GM21360 (cell line): ENCODE measurements at regions not wholly inside any gene's neighbourhood (a gene's known extent, or its start where the extent isn't known, plus 50 kb on each side); places are given as distances from the start of the nearest gene placed in this dataset.
"Not testable (repeated sequence)": the region's sequence is repeated elsewhere in the genome, so short reads cannot be mapped to it uniquely, and the experiment has no call there.

ENCODE experiments used
- ATAC-seq: cut with Tn5 transposase; IDR thresholded peaks from one replicate; pipeline ENCODE4 v1.9.1; 2021; ENCODE audit warnings: mild to moderate bottlenecking, moderate library complexity; ENCODE audit not compliant: unreplicated experiment

- ATAC-seq, result no peak
Measured at GRCh38 chr16:59500601-59501000, 766.5 kb upstream of the GOT2 start.

DNA sequence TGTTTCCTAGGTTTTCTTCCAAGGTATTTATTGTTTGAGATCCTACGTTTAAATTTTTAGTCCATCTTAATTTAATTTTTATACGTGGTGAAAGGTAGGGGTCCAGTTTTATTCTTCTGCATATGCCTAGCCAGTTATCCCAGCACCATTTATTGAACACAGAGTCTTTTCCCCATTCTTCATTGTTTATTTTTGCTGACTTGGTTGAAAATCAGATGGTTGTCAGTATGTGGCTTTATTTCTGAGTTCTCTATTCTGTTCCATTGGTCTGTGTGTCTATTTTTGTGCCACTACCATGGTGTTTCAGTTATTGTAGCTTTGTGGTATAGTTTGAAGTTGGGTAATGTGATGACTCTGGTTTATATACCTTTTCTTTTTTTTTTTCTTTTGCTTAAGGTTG, 753.0 kb upstream of the GOT2 start:
- ATAC-seq, result no peak

GRCh38 chr16:59484833-59485516, 750.9 kb upstream of the GOT2 start:
- ATAC-seq, result no peak

DNA sequence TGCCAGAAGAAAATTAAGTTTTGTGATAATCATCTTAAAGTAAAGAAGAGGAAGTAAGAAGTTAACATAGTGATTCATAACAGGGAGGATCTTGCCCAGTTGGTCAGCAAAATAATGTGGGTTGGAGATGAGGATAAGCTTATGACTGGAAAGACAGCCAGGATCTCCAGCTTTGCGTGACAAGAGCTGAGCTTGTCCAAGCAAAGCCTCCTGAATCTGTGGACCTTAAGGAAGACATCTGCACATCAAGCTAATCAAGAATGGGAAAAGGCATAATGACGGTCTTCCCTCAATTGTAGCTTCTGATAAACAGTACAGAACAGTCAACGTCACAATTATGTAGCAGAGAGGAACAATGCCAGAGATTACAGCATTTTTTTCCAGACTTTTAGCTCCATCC, 744.7 kb upstream of the GOT2 start:
- ATAC-seq, result no peak

- no peak for ATAC-seq
Measured at GRCh38 chr16:59470556-59470955, 736.4 kb upstream of the GOT2 start.

DNA sequence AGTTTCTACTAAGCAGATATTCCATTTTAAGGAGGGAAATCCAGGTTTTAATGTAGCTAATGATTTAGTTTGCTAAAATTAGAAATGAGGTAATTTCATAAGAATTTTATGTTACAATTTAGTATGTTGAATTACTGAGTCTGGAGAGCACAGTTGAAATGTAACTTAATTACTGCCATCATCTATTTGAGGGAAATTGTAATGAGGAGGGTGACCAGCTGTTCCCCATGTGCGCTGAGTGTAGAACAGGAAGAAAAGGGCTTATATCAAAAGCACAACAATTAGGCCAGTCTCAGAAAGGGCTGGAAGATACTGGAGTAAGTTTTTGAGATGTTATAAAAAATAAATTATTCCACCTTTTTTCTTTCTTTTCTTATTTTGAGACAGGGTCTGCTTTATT, 735.1 kb upstream of the GOT2 start:
- no peak for ATAC-seq

GRCh38 chr16:59463776-59464175, 729.7 kb upstream of the GOT2 start:
- no peak for ATAC-seq

GRCh38 chr16:59459806-59460205, 725.7 kb upstream of the GOT2 start:
- ATAC-seq, result no peak

DNA sequence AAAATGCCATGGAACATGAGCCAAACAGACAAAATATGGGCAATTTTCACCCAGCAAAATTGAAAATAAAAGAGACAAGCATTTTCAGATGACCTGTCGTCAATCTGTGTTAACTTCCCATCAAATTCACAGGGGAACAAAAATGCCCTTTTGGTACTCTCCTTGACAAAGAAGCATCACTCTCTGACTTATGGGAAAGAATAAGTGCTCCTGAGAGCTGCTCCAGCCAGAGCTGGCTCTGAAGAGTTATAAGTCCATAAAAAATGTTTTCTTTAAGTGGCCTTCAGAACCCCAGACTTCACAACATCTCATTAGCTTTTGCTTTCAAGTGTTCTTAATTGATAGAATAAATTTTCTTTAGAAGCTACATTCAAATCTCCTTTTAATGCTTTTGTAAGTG, 721.4 kb upstream of the GOT2 start:
- ATAC-seq, result no peak

DNA sequence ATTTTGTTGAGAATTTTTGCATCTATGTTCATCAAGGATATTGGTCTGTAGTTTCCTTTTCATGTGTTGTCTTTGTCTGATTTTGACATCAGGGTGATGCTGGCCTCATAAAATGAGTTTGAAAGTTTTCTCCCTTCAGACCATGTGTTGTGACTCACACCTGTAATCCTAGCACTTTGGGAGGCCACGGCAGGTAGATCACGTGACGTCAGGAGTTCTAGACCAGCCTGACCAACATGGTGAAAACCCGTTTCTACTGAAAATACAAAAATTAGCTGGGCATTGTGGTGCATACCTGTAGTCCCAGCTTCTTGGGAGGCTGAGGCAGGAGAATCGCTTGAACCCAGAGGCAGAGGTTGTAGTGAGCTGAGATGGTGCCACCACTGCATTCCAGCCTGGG, 716.4 kb upstream of the GOT2 start:
- not testable (repeated sequence) for ATAC-seq

DNA sequence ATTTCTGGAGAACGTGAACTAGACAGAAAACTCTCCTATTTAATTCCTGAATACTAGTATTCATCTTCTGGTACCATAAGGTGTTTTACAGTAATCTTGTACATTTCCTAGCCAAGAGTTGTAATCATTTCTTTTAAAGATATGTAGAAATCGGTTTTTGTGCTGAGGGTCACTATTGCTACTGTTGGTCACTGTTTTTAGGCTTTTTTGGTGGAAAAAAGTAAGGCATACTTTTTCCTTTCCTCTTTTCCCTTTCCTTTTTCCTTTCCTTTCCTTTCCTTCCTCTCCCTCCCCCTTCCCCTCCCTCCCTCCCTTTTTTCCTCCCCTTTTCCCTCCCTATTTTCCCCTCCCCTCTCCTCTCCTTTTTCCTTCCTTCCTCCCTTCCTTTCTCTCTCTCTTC, 706.4 kb upstream of the GOT2 start:
- no peak for ATAC-seq

- no peak for ATAC-seq
Measured at GRCh38 chr16:59432896-59433295, 698.8 kb upstream of the GOT2 start.

GRCh38 chr16:59432276-59432675, 698.2 kb upstream of the GOT2 start:
- no peak for ATAC-seq

DNA sequence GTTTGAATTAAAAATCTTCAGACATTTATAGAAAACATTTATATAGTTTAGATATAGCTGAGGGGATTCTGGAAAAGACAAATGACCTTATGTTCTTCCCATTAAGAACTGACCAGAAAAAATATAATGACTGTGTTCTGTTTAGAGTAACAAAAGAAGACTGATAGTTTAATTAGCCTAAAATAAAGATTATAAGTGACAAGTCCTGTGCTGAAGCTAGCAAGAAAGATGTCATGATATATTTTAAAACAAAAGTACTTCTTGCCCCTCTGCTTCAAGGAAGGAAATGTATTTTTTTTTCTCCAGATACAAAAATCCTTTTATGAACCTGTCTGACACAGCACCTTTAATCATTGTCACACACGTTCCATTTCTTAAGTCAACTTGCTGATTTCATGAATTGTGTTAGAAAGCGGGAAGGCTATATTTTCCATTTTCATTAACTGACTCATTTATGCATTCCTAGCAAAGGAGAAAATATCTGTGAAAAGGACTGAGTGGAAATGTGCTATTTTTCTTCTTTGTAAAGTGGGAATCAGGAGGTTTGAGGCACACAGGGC, 690.7 kb upstream of the GOT2 start:
- ATAC-seq, result no peak

DNA sequence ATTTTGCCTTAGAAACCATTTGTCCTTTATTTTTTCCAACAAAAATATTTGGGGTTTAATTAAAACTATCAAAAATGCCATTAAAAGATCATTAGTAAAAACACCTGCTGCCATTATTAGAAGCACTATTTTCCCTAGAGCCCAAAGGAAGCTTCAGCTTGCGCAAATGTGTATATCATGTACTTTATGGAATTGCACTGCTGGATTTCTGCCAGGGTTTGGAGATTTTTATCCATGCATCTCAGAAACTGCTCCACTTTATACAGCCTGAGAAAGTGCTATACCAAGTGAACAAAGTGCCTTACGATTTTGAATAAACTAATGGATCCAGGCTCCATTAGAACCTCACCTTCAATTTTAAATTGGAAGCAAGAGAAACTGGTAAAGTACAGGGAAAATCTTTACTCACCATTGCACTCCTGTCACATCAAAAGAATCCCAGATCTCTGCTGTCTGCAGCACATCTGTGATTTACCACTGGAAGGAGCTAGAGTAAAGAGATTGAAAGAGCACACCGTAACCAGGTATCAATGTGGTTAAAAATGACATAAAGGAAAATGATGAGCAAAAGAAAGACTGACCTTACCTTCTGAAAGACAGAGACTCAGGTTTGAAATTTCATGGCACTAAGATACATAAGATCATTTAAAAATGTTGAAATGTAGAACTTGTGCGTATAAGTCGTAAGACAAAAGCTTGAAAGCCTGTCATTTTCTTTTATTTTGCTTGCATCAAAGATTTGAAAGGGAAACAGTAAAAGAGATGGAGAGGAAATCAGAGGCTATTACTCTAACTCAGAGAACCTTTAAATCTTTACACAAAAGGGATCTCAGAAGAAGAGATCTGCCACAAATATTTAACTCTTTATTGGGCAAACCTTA, 678.1 kb upstream of the GOT2 start:
- no peak for ATAC-seq

DNA sequence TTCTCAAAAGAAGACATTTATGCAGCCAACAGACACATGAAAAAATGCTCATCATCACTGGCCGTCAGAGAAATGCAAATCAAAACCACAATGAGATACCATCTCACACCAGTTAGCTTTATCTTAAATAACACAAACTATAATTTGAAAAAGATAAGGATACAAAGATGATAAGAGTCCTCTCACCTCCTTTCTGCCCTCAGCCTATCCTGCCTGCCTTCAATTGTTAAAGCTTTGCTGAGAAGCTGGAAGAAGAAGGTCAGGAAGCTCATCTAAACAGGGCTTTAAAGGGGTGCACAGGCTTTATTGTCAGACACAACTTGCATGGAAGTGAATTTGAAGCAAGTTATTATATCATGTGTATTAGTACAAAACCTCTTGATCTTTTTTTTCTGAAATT, 676.3 kb upstream of the GOT2 start:
- ATAC-seq, result no peak

- ATAC-seq, result no peak
Measured at GRCh38 chr16:59405802-59406201, 671.7 kb upstream of the GOT2 start.

DNA sequence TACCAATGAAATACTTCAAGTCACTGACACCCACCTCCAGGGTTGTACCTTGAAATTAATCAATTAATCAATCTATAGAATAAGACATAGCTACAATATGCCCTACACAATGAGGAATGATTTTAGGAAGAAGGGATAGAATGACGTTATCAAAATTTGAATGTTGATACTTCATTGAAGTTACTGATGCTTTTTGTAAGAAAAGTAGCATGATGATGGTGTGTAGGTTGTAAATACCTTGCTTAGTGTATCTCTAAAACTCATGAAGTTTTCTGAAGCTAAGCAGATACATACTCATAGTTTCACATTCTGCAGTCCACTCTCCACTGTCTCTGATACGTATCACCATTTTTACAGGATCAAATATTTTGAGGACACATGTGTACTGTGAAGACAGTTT, 670.4 kb upstream of the GOT2 start:
- ATAC-seq, result no peak

GRCh38 chr16:59400830-59401229, 666.7 kb upstream of the GOT2 start:
- no peak for ATAC-seq

GRCh38 chr16:59397638-59398037, 663.5 kb upstream of the GOT2 start:
- no peak for ATAC-seq

DNA sequence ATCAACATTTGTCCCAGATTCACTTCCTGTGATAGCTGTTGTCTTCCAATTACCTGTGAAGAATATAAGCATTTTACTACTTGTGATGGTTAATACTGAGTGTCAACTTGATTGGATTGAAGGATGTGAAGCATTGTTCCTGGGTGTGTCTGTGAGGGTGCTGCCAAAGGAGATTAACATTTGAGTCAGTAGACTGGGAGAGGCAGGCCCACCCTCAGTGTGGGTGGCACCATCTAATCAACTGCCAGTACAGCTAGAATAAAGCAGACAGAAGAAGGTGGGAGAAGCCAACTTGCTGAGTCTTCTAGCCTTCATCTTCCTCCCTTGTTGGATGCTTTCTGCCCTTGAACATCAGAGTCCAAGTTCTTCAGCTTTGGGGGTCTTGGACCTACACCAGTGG, 660.4 kb upstream of the GOT2 start:
- no peak for ATAC-seq

GRCh38 chr16:59392911-59393310, 658.8 kb upstream of the GOT2 start:
- ATAC-seq, result no peak
